ENCODE measurements at regions not wholly inside any gene's neighbourhood (a gene's known extent, or its start where the extent isn't known, plus 50 kb on each side); places are given as distances from the start of the nearest gene placed in this dataset.
"Not testable (repeated sequence)": the region's sequence is repeated elsewhere in the genome, so short reads cannot be mapped to it uniquely, and the experiment has no call there.

- DNase-seq, result not testable (repeated sequence)
Measured at GRCh38 chr2:89973849-89974248, 1282.4 kb downstream of the RPIA start.

GRCh38 chr2:89979826-89980537 lies 1288.5 kb downstream of the RPIA start:
- not testable (repeated sequence) for DNase-seq

GRCh38 chr2:89982246-89982645 lies 1290.8 kb downstream of the RPIA start:
- not testable (repeated sequence) for DNase-seq

- DNase-seq, result not testable (repeated sequence)
Measured at GRCh38 chr2:89985650-89986049, 1294.2 kb downstream of the RPIA start.

GRCh38 chr2:89986532-89986931 lies 1295.1 kb downstream of the RPIA start:
- not testable (repeated sequence) for DNase-seq

- not testable (repeated sequence) for DNase-seq
Measured at GRCh38 chr2:89996779-89997178, 1305.3 kb downstream of the RPIA start.

- not testable (repeated sequence) for DNase-seq
Measured at GRCh38 chr2:90004553-90004952, 1313.1 kb downstream of the RPIA start.

GRCh38 chr2:90010442-90011100 lies 1319.1 kb downstream of the RPIA start:
- DNase-seq, result not testable (repeated sequence)

GRCh38 chr2:90011101-90011443 lies 1319.6 kb downstream of the RPIA start:
- not testable (repeated sequence) for DNase-seq

GRCh38 chr2:90019908-90020307 lies 1328.4 kb downstream of the RPIA start:
- not testable (repeated sequence) for DNase-seq

- DNase-seq, result not testable (repeated sequence)
Measured at GRCh38 chr2:90021234-90021633, 1329.8 kb downstream of the RPIA start.

- DNase-seq, result not testable (repeated sequence)
Measured at GRCh38 chr2:90027231-90027643, 1335.8 kb downstream of the RPIA start.

- not testable (repeated sequence) for DNase-seq
Measured at GRCh38 chr2:90028381-90029079, 1337.1 kb downstream of the RPIA start.

- not testable (repeated sequence) for DNase-seq
Measured at GRCh38 chr2:90029080-90029428, 1337.6 kb downstream of the RPIA start.

- DNase-seq, result not testable (repeated sequence)
Measured at GRCh38 chr2:90032269-90032668, 1340.8 kb downstream of the RPIA start.

GRCh38 chr2:90036335-90036734 lies 1344.9 kb downstream of the RPIA start:
- not testable (repeated sequence) for DNase-seq

- DNase-seq, result not testable (repeated sequence)
Measured at GRCh38 chr2:90039093-90039492, 1347.6 kb downstream of the RPIA start.

- DNase-seq, result not testable (repeated sequence)
Measured at GRCh38 chr2:90047776-90048175, 1356.3 kb downstream of the RPIA start.

- not testable (repeated sequence) for DNase-seq
Measured at GRCh38 chr2:90052113-90052631, 1360.7 kb downstream of the RPIA start.

- DNase-seq, result peak in 1 of 2 experiments; percentile 12
Measured at GRCh38 chr2:90069290-90069894, 1377.9 kb downstream of the RPIA start.

GRCh38 chr2:90076311-90076710 lies 1384.8 kb downstream of the RPIA start:
- no peak for DNase-seq

GRCh38 chr2:90077948-90078347 lies 1386.5 kb downstream of the RPIA start:
- no peak for DNase-seq

- DNase-seq, result no peak
Measured at GRCh38 chr2:90079374-90079773, 1387.9 kb downstream of the RPIA start.
